BE2C (cell line): ENCODE measurements at regions not wholly inside any gene's neighbourhood (a gene's known extent, or its start where the extent isn't known, plus 50 kb on each side); places are given as distances from the start of the nearest gene placed in this dataset.

Experiments used
- DNase-seq: peaks from one replicate; pipeline ENCODE4 v3.0.0-alpha.2; 2020
- H3K27me3 ChIP-seq: fragments of 250-450 bp; sonication (Bioruptor Pico); 2 replicates; pipeline ENCODE4 v1.5.1; 2020; ENCODE audit warnings: mild to moderate bottlenecking
- H3K36me3 ChIP-seq: fragments of 250-450 bp; sonication (Bioruptor Pico); 2 replicates; pipeline ENCODE4 v1.5.1; 2020; ENCODE audit warnings: mild to moderate bottlenecking
- H3K4me1 ChIP-seq: fragments of 250-450 bp; sonication (Bioruptor Pico); 2 replicates; pipeline ENCODE4 v1.5.1; 2020
- H3K4me3 ChIP-seq: 2 replicates; pipeline ENCODE4 v1.5.1; 2011; ENCODE audit warnings: low read depth, low read length
- H3K9me3 ChIP-seq: fragments of 250-450 bp; sonication (Bioruptor Pico); 2 replicates; pipeline ENCODE4 v1.5.1; 2020
- TF ChIP-seq, protein P1 (sequence below): IDR thresholded peaks from 2 replicates; pipeline ENCODE4 v1.5.1; 2012; ENCODE audit warnings: mild to moderate bottlenecking, low read depth, low read length

- Histone ChIP-seq H3K9me3 (no peaks in the 10 kb centered on the region), H3K27me3 (no peaks in the 10 kb centered on the region), H3K36me3 (no peaks in the 10 kb centered on the region), H3K4me3 (no peak overlapping the region), H3K4me1 (no peaks in the 10 kb centered on the region)
- no peak for DNase-seq
- TF ChIP-seq, protein P1, sequence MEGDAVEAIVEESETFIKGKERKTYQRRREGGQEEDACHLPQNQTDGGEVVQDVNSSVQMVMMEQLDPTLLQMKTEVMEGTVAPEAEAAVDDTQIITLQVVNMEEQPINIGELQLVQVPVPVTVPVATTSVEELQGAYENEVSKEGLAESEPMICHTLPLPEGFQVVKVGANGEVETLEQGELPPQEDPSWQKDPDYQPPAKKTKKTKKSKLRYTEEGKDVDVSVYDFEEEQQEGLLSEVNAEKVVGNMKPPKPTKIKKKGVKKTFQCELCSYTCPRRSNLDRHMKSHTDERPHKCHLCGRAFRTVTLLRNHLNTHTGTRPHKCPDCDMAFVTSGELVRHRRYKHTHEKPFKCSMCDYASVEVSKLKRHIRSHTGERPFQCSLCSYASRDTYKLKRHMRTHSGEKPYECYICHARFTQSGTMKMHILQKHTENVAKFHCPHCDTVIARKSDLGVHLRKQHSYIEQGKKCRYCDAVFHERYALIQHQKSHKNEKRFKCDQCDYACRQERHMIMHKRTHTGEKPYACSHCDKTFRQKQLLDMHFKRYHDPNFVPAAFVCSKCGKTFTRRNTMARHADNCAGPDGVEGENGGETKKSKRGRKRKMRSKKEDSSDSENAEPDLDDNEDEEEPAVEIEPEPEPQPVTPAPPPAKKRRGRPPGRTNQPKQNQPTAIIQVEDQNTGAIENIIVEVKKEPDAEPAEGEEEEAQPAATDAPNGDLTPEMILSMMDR, result no peak
Observed at GRCh38 chr6:9593554-9593953, 821.3 kb downstream of the TFAP2A start.

- Histone ChIP-seq H3K27me3 (no peaks in the 10 kb centered on the region), H3K4me1 (no peaks in the 10 kb centered on the region), H3K9me3 (no peaks in the 10 kb centered on the region), H3K4me3 (no peak overlapping the region), H3K36me3 (no peaks in the 10 kb centered on the region)
- TF ChIP-seq, protein P1, result no peak
- no peak for DNase-seq
Observed at GRCh38 chr6:9583753-9584352, 831.0 kb downstream of the TFAP2A start.

- TF ChIP-seq, protein P1, result no peak
- no peaks in the 10 kb centered on the region for H3K4me1 ChIP-seq
- H3K4me3 ChIP-seq, result no peak overlapping the region
- H3K36me3 ChIP-seq, result no peaks in the 10 kb centered on the region
- no peaks in the 10 kb centered on the region for H3K27me3 ChIP-seq
- no peaks in the 10 kb centered on the region for H3K9me3 ChIP-seq
- DNase-seq, result no peak
Observed at GRCh38 chr6:9581155-9581554, 833.7 kb downstream of the TFAP2A start.

GRCh38 chr6:9576521-9576920 lies 838.4 kb downstream of the TFAP2A start:
- Histone ChIP-seq H3K4me3 (no peak overlapping the region), H3K9me3 (no peaks in the 10 kb centered on the region), H3K27me3 (no peaks in the 10 kb centered on the region), H3K4me1 (no peaks in the 10 kb centered on the region), H3K36me3 (no peaks in the 10 kb centered on the region)
- no peak for DNase-seq
- TF ChIP-seq, protein P1, result no peak

DNA sequence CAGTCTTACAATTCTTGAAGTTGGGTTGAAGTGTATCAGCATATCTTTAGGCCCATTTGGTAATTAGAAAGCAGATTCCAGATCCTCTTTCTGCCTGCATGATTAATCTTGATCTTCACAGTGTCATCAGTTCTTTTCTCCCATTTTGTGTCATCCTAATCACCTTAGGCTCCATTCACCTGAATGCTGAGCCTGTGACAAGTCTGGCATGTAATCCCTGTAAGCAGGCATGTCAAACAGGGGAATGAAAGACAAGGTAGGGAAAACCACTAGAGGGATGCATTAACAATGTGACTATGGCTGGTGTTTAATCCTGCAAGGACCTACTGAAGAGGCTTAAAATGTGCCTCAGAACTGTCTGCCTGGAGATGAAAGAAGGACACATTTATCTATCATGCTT lies 848.8 kb downstream of the TFAP2A start:
- Histone ChIP-seq H3K27me3 (no peaks in the 10 kb centered on the region), H3K9me3 (no peaks in the 10 kb centered on the region), H3K4me1 (no peaks in the 10 kb centered on the region), H3K4me3 (no peak overlapping the region), H3K36me3 (no peaks in the 10 kb centered on the region)
- TF ChIP-seq, protein P1, result no peak
- DNase-seq, result no peak

GRCh38 chr6:9564021-9564420 lies 850.9 kb downstream of the TFAP2A start:
- no peak for DNase-seq
- H3K4me1 ChIP-seq, result no peaks in the 10 kb centered on the region
- H3K36me3 ChIP-seq, result no peaks in the 10 kb centered on the region
- H3K9me3 ChIP-seq, result no peaks in the 10 kb centered on the region
- no peaks in the 10 kb centered on the region for H3K27me3 ChIP-seq
- TF ChIP-seq, protein P1, result no peak
- H3K4me3 ChIP-seq, result no peak overlapping the region
